GM18909 (cell line): ENCODE measurements at regions not wholly inside any gene's neighbourhood (a gene's known extent, or its start where the extent isn't known, plus 50 kb on each side); places are given as distances from the start of the nearest gene placed in this dataset.
A peak's percentile ranks its signal among the peaks of the same experiment; 100 is the strongest.

Source experiments
- ATAC-seq: cut with Tn5 transposase; IDR thresholded peaks from one replicate; pipeline ENCODE4 v1.9.1; 2021; ENCODE audit warnings: mild to moderate bottlenecking; ENCODE audit not compliant: unreplicated experiment, poor library complexity

GRCh38 chr2:11096591-11096990 lies 58.7 kb upstream of the SLC66A3 start:
- ATAC-seq, result no peak

GRCh38 chr2:11097038-11097720 lies 58.1 kb upstream of the SLC66A3 start:
- ATAC-seq, result no peak

- no peak for ATAC-seq
Observed at GRCh38 chr2:11097854-11098387, 57.3 kb upstream of the SLC66A3 start.

- no peak for ATAC-seq
Observed at GRCh38 chr2:11099122-11100065, 55.9 kb upstream of the SLC66A3 start.

- no peak for ATAC-seq
Observed at GRCh38 chr2:11100130-11100529, 55.1 kb upstream of the SLC66A3 start.

GRCh38 chr2:11100976-11101375 lies 54.3 kb upstream of the SLC66A3 start:
- ATAC-seq, result no peak

GRCh38 chr2:11101430-11101829 lies 53.8 kb upstream of the SLC66A3 start:
- no peak for ATAC-seq

- ATAC-seq, result no peak
Observed at GRCh38 chr2:11102466-11102865, 52.8 kb upstream of the SLC66A3 start.

GRCh38 chr2:11102956-11103860 lies 52.1 kb upstream of the SLC66A3 start:
- peak; percentile 21 for ATAC-seq

GRCh38 chr2:11103984-11104793 lies 51.1 kb upstream of the SLC66A3 start:
- ATAC-seq, result peak; percentile 65

GRCh38 chr2:11104794-11105660 lies 50.2 kb upstream of the SLC66A3 start:
- no peak for ATAC-seq
